HEK293 (cell line): ENCODE measurements at regions not wholly inside any gene's neighbourhood (a gene's known extent, or its start where the extent isn't known, plus 50 kb on each side); places are given as distances from the start of the nearest gene placed in this dataset.

ENCODE experiments used
- YY1 ChIP-seq: fragments of 450-650 bp; formaldehyde crosslinking; IDR thresholded peaks from 2 replicates; pipeline ENCODE4 v1.5.1; 2018; ENCODE audit warnings: missing biosample characterization, missing genetic modification characterization
- TF ChIP-seq, protein P1 (sequence below): fragments of 450-650 bp; formaldehyde crosslinking; IDR thresholded peaks from 2 replicates; pipeline ENCODE4 v1.5.1; 2016; ENCODE audit warnings: missing biosample characterization, missing genetic modification characterization
- TF ChIP-seq, protein P2 (sequence below): fragments of 450-650 bp; formaldehyde crosslinking; IDR thresholded peaks from 2 replicates; pipeline ENCODE4 v1.5.1; 2016; ENCODE audit warnings: missing biosample characterization, missing genetic modification characterization, low read depth

DNA sequence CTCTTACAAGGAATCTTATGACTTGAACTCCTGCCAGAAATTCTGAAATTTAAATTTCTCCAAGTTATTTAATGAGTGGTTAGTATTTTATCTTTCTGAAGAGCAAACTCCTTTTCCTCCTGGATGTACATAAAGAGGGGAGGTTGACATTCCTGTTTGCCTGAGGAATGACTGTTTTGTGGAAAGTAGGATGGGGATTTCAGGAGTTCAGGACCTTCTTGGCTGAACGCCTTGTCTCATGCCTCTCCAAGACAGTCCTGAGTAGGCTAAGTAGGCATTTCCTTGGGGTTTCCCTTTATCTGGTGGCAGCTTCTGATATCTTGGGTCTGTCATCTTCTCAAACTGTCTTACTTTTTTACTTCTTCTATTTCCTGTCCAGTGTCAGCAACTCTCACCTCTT is 356.6 kb downstream of the TDRD3 start:
- TF ChIP-seq, protein P1, sequence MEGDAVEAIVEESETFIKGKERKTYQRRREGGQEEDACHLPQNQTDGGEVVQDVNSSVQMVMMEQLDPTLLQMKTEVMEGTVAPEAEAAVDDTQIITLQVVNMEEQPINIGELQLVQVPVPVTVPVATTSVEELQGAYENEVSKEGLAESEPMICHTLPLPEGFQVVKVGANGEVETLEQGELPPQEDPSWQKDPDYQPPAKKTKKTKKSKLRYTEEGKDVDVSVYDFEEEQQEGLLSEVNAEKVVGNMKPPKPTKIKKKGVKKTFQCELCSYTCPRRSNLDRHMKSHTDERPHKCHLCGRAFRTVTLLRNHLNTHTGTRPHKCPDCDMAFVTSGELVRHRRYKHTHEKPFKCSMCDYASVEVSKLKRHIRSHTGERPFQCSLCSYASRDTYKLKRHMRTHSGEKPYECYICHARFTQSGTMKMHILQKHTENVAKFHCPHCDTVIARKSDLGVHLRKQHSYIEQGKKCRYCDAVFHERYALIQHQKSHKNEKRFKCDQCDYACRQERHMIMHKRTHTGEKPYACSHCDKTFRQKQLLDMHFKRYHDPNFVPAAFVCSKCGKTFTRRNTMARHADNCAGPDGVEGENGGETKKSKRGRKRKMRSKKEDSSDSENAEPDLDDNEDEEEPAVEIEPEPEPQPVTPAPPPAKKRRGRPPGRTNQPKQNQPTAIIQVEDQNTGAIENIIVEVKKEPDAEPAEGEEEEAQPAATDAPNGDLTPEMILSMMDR, result no peak
- TF ChIP-seq, protein P2, sequence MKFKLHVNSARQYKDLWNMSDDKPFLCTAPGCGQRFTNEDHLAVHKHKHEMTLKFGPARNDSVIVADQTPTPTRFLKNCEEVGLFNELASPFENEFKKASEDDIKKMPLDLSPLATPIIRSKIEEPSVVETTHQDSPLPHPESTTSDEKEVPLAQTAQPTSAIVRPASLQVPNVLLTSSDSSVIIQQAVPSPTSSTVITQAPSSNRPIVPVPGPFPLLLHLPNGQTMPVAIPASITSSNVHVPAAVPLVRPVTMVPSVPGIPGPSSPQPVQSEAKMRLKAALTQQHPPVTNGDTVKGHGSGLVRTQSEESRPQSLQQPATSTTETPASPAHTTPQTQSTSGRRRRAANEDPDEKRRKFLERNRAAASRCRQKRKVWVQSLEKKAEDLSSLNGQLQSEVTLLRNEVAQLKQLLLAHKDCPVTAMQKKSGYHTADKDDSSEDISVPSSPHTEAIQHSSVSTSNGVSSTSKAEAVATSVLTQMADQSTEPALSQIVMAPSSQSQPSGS (tag by site-specific recombination), result no peak
- TF ChIP-seq YY1 (tag by site-specific recombination), result no peak
